ENCODE measurements at regions not wholly inside any gene's neighbourhood (a gene's known extent, or its start where the extent isn't known, plus 50 kb on each side); places are given as distances from the start of the nearest gene placed in this dataset.

GRCh38 chr4:170325599-170325998 is 235.8 kb upstream of the AADAT start:
- no peaks in the 10 kb centered on the region for H3K9me3 ChIP-seq

GRCh38 chr4:170323623-170324022 is 233.9 kb upstream of the AADAT start:
- Mint-ChIP-seq H3K4me1 (ENCODE audit: low read depth, unreplicated experiment) (no peaks in the 10 kb centered on the region), H3K36me3 (ENCODE audit: insufficient read depth, unreplicated experiment) (no peaks in the 10 kb centered on the region), H3K27ac (ENCODE audit: unreplicated experiment) (no peak overlapping the region), H3K27me3 (ENCODE audit: insufficient read depth, unreplicated experiment) (peaks cover 3% of the 10 kb centered on the region), H3K9me3 (ENCODE audit: unreplicated experiment) (peaks cover 15% of the 10 kb centered on the region), H3K4me3 (ENCODE audit: unreplicated experiment) (no peak overlapping the region)
- intact Hi-C loops (cut with micrococcal nuclease; ENCODE audit: unreplicated experiment): no loop called here
- H3K9me3 ChIP-seq: no peaks in the 10 kb centered on the region
- no peaks in the 10 kb centered on the region for H3K27me3 ChIP-seq (replicated peaks; ENCODE audit: control insufficient read depth, insufficient read depth, low read length)
- CTCF ChIA-PET: no interaction called here
- DNase-seq: no peak
- H3K4me3 ChIP-seq (ENCODE audit: low read depth, low read length): no peak overlapping the region
- no peaks in the 10 kb centered on the region for H3K36me3 ChIP-seq (ENCODE audit: control insufficient read depth, insufficient read depth, low read length)
- H3K4me1 ChIP-seq: no peaks in the 10 kb centered on the region
- no TSS peak for BruUV-seq (replicated peaks)
- POLR2A ChIA-PET: no interaction called here
- no peak for TF ChIP-seq CTCF (IDR thresholded peaks at IDR 0.05; ENCODE audit: insufficient read depth in 1 of 2, low read depth in 1 of 2, low read length in 1 of 2, severe bottlenecking in 1 of 2, unreplicated experiment in 1 of 2)

More at GRCh38 chr4:170325599-170325998, 235.8 kb upstream of the AADAT start:
- no peaks in the 10 kb centered on the region for H3K4me1 Mint-ChIP-seq (ENCODE audit: low read depth, unreplicated experiment)
- CTCF ChIA-PET: no interaction called here
- intact Hi-C loops (cut with micrococcal nuclease; ENCODE audit: unreplicated experiment): no loop called here
- no peak for TF ChIP-seq CTCF (IDR thresholded peaks at IDR 0.05; ENCODE audit: insufficient read depth in 1 of 2, low read depth in 1 of 2, low read length in 1 of 2, severe bottlenecking in 1 of 2, unreplicated experiment in 1 of 2)
- H3K4me1 ChIP-seq: no peaks in the 10 kb centered on the region
- DNase-seq: no peak
- H3K4me3 Mint-ChIP-seq (ENCODE audit: unreplicated experiment): no peak overlapping the region
- no peaks in the 10 kb centered on the region for H3K27me3 Mint-ChIP-seq (ENCODE audit: insufficient read depth, unreplicated experiment)
- no peaks in the 10 kb centered on the region for H3K27me3 ChIP-seq (replicated peaks; ENCODE audit: control insufficient read depth, insufficient read depth, low read length)
- H3K4me3 ChIP-seq (ENCODE audit: low read depth, low read length): no peak overlapping the region
- H3K36me3 Mint-ChIP-seq (ENCODE audit: insufficient read depth, unreplicated experiment): no peaks in the 10 kb centered on the region
- POLR2A ChIA-PET: no interaction called here
- no peak overlapping the region for H3K27ac Mint-ChIP-seq (ENCODE audit: unreplicated experiment)
- H3K9me3 Mint-ChIP-seq (ENCODE audit: unreplicated experiment): peaks cover 15% of the 10 kb centered on the region
- no TSS peak for BruUV-seq (replicated peaks)
- H3K36me3 ChIP-seq (ENCODE audit: control insufficient read depth, insufficient read depth, low read length): no peaks in the 10 kb centered on the region

GRCh38 chr4:170307182-170307581 is 217.4 kb upstream of the AADAT start:
- Mint-ChIP-seq H3K27me3 (ENCODE audit: insufficient read depth, unreplicated experiment) (peaks cover 2% of the 10 kb centered on the region), H3K4me3 (ENCODE audit: unreplicated experiment) (no peak overlapping the region), H3K36me3 (ENCODE audit: insufficient read depth, unreplicated experiment) (no peaks in the 10 kb centered on the region), H3K27ac (ENCODE audit: unreplicated experiment) (no peak overlapping the region), H3K9me3 (ENCODE audit: unreplicated experiment) (no peaks in the 10 kb centered on the region), H3K4me1 (ENCODE audit: low read depth, unreplicated experiment) (no peaks in the 10 kb centered on the region)
- no peak for TF ChIP-seq CTCF (IDR thresholded peaks at IDR 0.05; ENCODE audit: insufficient read depth in 1 of 2, low read depth in 1 of 2, low read length in 1 of 2, severe bottlenecking in 1 of 2, unreplicated experiment in 1 of 2)
- no peak for DNase-seq
- no TSS peak for BruUV-seq (replicated peaks)
- Histone ChIP-seq H3K9me3 (no peaks in the 10 kb centered on the region), H3K27me3 (replicated peaks; ENCODE audit: control insufficient read depth, insufficient read depth, low read length) (no peaks in the 10 kb centered on the region), H3K4me1 (no peaks in the 10 kb centered on the region), H3K36me3 (ENCODE audit: control insufficient read depth, insufficient read depth, low read length) (no peaks in the 10 kb centered on the region), H3K4me3 (ENCODE audit: low read depth, low read length) (no peak overlapping the region)
- POLR2A ChIA-PET: no interaction called here
- intact Hi-C loops (cut with micrococcal nuclease; ENCODE audit: unreplicated experiment): no loop called here
- CTCF ChIA-PET: no interaction called here
